HepG2 (cell line): ENCODE measurements at regions not wholly inside any gene's neighbourhood (a gene's known extent, or its start where the extent isn't known, plus 50 kb on each side); places are given as distances from the start of the nearest gene placed in this dataset.

Experiments
- ATAC-seq: fragments of 200-7000 bp; cut with Tn5 transposase; 3 replicates; pipeline ENCODE4 v1.9.1; 2020; ENCODE audit warnings: mild to moderate bottlenecking, moderate library complexity
- BruUV-seq: library from RNA; stranded (reverse); fragments of 400-500 nt; replicated peaks from 2 replicates; lab custom pipeline; 2021; lab: Mats Ljungman, UMichigan
- CTCF ChIA-PET: fragments of 300-600 bp; formaldehyde crosslinking; extraction: SDS; loops from one replicate; lab custom pipeline; 2021; ENCODE audit warnings: low total read pairs, inconsistent platforms, low intra/inter-chr PET ratio; lab: Yijun Ruan, JAX
- POLR2A ChIA-PET: fragments of 350-600 bp; sonication (Branson Sonifier 250); formaldehyde crosslinking; loops from one replicate; lab custom pipeline; 2020; ENCODE audit warnings: antibody characterized with exemption, inconsistent platforms; lab: Yijun Ruan, JAX
- DNase-seq: peaks from one replicate; pipeline ENCODE4 v3.0.0-alpha.2; 2015; ENCODE audit warnings: low spot score
- FAIRE-seq: peaks from 3 replicates; lab custom pipeline; 2011; peaks lifted over from hg19 to GRCh38; lab: Jason Lieb, UNC
- H2AFZ ChIP-seq: one replicate; pipeline ENCODE4 v1.6.1; 2011; ENCODE audit warnings: low read length, inconsistent platforms
- H3K27ac ChIP-seq: fragments of 300-600 bp; 3 replicates; pipeline ENCODE4 v1.8.0; 2011; ENCODE audit warnings: mixed run types, mild to moderate bottlenecking, mixed read lengths, low read length, inconsistent platforms; ENCODE audit not compliant: insufficient read depth; ENCODE audit errors: extremely low read length
- H3K27me3 ChIP-seq, 2 experiments: fragments of 200-600 bp in 1 of 2; 2 replicates in 1 of 2; 3 replicates in 1 of 2; pipeline versions ENCODE4 v1.6.0 to v1.8.0; 2011; ENCODE audit warnings: low read length in 2 of 2, mild to moderate bottlenecking in 2 of 2, moderate library complexity in 2 of 2, inconsistent platforms in 1 of 2; ENCODE audit not compliant: insufficient read depth in 2 of 2, control insufficient read depth in 1 of 2
- H3K36me3 ChIP-seq, 2 experiments: fragments of 200-600 bp in 1 of 2; replicated peaks in 1 of 2; 2 replicates in 1 of 2; 3 replicates in 1 of 2; pipeline versions ENCODE4 v1.5.1 to v1.8.0; 2011; ENCODE audit warnings: low read length in 2 of 2, inconsistent platforms in 1 of 2; ENCODE audit not compliant: insufficient read depth in 2 of 2, control insufficient read depth in 1 of 2
- H3K4me1 ChIP-seq: 2 replicates; pipeline ENCODE4 v1.5.1; 2012; ENCODE audit warnings: low read length, inconsistent platforms; ENCODE audit not compliant: insufficient read depth
- H3K4me2 ChIP-seq: 2 replicates; pipeline ENCODE4 v1.6.0; 2011; ENCODE audit warnings: low read depth, low read length, inconsistent platforms
- H3K4me3 ChIP-seq, 3 experiments: fragments of 200-600 bp in 1 of 3; sonication (generic), shearing (Covaris generic) in 1 of 3; replicated peaks in 1 of 3; 2 replicates each; pipeline ENCODE4 v1.5.1; 2011 to 2016; ENCODE audit warnings: low read length in 3 of 3, inconsistent platforms in 2 of 3, low read depth in 2 of 3, mild to moderate bottlenecking in 2 of 3, control low read depth in 1 of 3, mixed read lengths in 1 of 3; ENCODE audit not compliant: insufficient read depth in 1 of 3
- H3K79me2 ChIP-seq: one replicate; pipeline ENCODE4 v1.6.1; 2011; ENCODE audit warnings: low read length, inconsistent platforms; ENCODE audit not compliant: insufficient read depth
- H3K9ac ChIP-seq: 2 replicates; pipeline ENCODE4 v1.6.0; 2011; ENCODE audit warnings: mild to moderate bottlenecking, low read depth, low read length, inconsistent platforms; ENCODE audit not compliant: insufficient read depth
- H3K9me3 ChIP-seq: 2 replicates; pipeline ENCODE4 v1.5.1; 2012; ENCODE audit warnings: mild to moderate bottlenecking, low read length
- H4K20me1 ChIP-seq: 2 replicates; pipeline ENCODE4 v1.6.0; 2011; ENCODE audit warnings: inconsistent platforms, mild to moderate bottlenecking, low read length, moderate library complexity; ENCODE audit not compliant: insufficient read depth
- ARNT2 ChIP-seq: sonication (generic); formaldehyde crosslinking; IDR thresholded peaks from 2 replicates; pipeline ENCODE4 v1.8.0; 2022; ENCODE audit warnings: mild to moderate bottlenecking, low read depth, missing genetic modification reagents, moderate library complexity
- ATRX ChIP-seq: sonication (generic); formaldehyde crosslinking; IDR thresholded peaks from 2 replicates; pipeline ENCODE4 v1.4.0; 2020; ENCODE audit warnings: missing genetic modification reagents, borderline replicate concordance
- CHCHD3 ChIP-seq: sonication (generic); formaldehyde crosslinking; IDR thresholded peaks from 2 replicates; pipeline ENCODE4 v1.8.0; 2022; ENCODE audit warnings: mild to moderate bottlenecking, missing genetic modification reagents, moderate library complexity
- HDAC1 ChIP-seq: sonication (generic); formaldehyde crosslinking; IDR thresholded peaks from 2 replicates; pipeline ENCODE4 v1.5.1; 2020; ENCODE audit warnings: mild to moderate bottlenecking, missing genetic modification reagents
- IKZF1 ChIP-seq: fragments of 450-650 bp; IDR thresholded peaks from 2 replicates; pipeline ENCODE4 v1.7.1; 2016
- KMT2B ChIP-seq: IDR thresholded peaks from 2 replicates; pipeline ENCODE4 v1.6.1; 2016; ENCODE audit warnings: missing genetic modification reagents, missing compliant biosample characterization
- MED13 ChIP-seq: sonication (generic); formaldehyde crosslinking; IDR thresholded peaks from 2 replicates; pipeline ENCODE4 v1.5.0; 2020; ENCODE audit warnings: missing genetic modification reagents
- PHF8 ChIP-seq: sonication (generic); formaldehyde crosslinking; IDR thresholded peaks from 2 replicates; pipeline ENCODE4 v1.5.0; 2020; ENCODE audit warnings: missing genetic modification reagents
- SNRNP70 ChIP-seq: fragments of 200-400 bp; formaldehyde crosslinking; IDR thresholded peaks from 2 replicates; pipeline ENCODE4 v1.6.1; 2017; ENCODE audit warnings: mild to moderate bottlenecking, low read depth, low read length, moderate library complexity
- ZBTB7A ChIP-seq: sonication (generic); formaldehyde crosslinking; IDR thresholded peaks from 2 replicates; pipeline ENCODE4 v1.8.0; 2022; ENCODE audit warnings: mild to moderate bottlenecking, missing genetic modification reagents
- ZFP62 ChIP-seq: sonication (generic); formaldehyde crosslinking; IDR thresholded peaks from 2 replicates; pipeline ENCODE4 v1.4.0; 2020; ENCODE audit warnings: missing genetic modification reagents
- ZFY ChIP-seq: sonication (generic); formaldehyde crosslinking; IDR thresholded peaks from 2 replicates; pipeline ENCODE4 v1.4.0; 2020; ENCODE audit warnings: missing genetic modification reagents
- ZNF550 ChIP-seq: sonication (generic); formaldehyde crosslinking; IDR thresholded peaks from 2 replicates; pipeline ENCODE4 v1.4.0; 2020; ENCODE audit warnings: mild to moderate bottlenecking, missing genetic modification reagents, borderline replicate concordance
- ZNF652 ChIP-seq: IDR thresholded peaks from 2 replicates; pipeline ENCODE4 v1.6.1; 2016; ENCODE audit warnings: low read depth, borderline replicate concordance
- WGBS: methylation state at CpG from one replicate; pipeline ENCODE4 v1.1.6; 2017; ENCODE audit warnings: low lambda C conversion rate; 5-methylcytosine and 5-hydroxymethylcytosine counted together
- in situ Hi-C: cut with HindIII; loops from 2 replicates; pipeline ENCODE4 v1.10.0; 2017; ENCODE audit warnings: low pct_unique_long_range_greater_than_20kb; ENCODE audit not compliant: extremely low pct_ligation_motif_present
- intact Hi-C: fragments of 100-400 bp; cut with micrococcal nuclease; formaldehyde crosslinking; loops from one replicate; pipeline ENCODE4 v1.10.0; 2022; ENCODE audit not compliant: unreplicated experiment
- TF ChIP-seq, protein P1 (sequence below): sonication (generic); formaldehyde crosslinking; IDR thresholded peaks from 2 replicates; pipeline ENCODE4 v1.9.0; 2022; ENCODE audit warnings: low read depth, missing genetic modification reagents

DNA sequence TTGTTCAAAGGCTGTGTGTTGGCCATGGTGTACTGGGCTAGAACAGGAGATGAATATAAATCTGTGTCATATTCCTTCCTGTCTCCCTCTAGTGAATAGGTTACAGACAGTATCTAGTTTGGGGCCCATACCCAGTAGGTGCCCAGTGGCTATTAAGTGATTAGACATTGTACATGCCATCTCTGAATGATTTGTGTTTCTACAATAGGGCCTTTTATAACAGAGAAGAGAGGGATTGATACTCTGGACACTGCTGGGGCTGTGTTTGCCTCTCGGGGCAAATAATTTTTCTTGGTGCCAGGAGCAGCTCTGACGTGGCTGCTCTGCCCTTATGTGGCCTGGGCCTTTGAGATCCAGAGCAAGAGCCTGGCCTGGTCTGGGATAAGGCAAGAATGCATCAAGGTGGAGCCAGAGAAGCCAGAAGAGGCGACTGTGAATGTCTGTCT, 403.1 kb downstream of the SPRY2 start (continued):
- TF ChIP-seq ZBTB7A (CRISPR knock-in tag) (no peak), CHCHD3 (CRISPR knock-in tag) (no peak), IKZF1 (no peak), ZFY (CRISPR knock-in tag) (no peak)

DNA sequence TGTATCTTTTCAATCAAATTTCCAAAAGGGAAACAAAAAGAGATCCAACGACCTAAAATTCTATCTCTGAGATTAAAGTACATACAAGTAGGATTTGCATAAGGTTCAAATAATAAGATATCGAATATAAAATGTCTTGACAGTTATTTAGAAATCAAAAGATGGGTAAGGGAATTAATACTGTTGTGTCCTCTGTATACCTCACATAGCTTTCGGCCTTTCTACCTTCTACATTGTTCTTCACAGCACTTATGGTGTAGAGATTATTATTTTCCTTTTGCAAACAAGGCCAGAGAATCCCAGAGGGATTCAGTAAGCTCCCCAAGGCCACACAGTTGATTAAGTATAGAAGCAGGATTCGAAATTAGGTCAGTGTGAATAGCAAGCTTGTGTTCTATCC, 403.6 kb downstream of the SPRY2 start:
- Histone ChIP-seq H2AFZ (no peak overlapping the region), H3K27me3 (no peaks in the 10 kb centered on the region), H3K9me3 (peaks cover 55% of the 10 kb centered on the region; the same call in 1 of the 2 replicates), H3K4me2 (no peak overlapping the region), H3K36me3 (no peaks in the 10 kb centered on the region), H4K20me1 (no peaks in the 10 kb centered on the region), H3K4me1 (no peaks in the 10 kb centered on the region), H3K27ac (no peak overlapping the region), H3K4me3 (no peak overlapping the region), H3K9ac (no peak overlapping the region), H3K79me2 (no peaks in the 10 kb centered on the region)
- BruUV-seq: no TSS peak
- intact Hi-C loops (no loop called here), in situ Hi-C loops (no loop called here)
- CTCF ChIA-PET: no interaction called here
- WGBS: 5% methylated on average over 4 of the region's 4 CpGs
- no peak for DNase-seq
- no peak for ATAC-seq
- POLR2A ChIA-PET: no interaction called here
- no peak for FAIRE-seq
- no peak for TF ChIP-seq ZFP62
- no peak for TF ChIP-seq PHF8
- TF ChIP-seq, protein P1, sequence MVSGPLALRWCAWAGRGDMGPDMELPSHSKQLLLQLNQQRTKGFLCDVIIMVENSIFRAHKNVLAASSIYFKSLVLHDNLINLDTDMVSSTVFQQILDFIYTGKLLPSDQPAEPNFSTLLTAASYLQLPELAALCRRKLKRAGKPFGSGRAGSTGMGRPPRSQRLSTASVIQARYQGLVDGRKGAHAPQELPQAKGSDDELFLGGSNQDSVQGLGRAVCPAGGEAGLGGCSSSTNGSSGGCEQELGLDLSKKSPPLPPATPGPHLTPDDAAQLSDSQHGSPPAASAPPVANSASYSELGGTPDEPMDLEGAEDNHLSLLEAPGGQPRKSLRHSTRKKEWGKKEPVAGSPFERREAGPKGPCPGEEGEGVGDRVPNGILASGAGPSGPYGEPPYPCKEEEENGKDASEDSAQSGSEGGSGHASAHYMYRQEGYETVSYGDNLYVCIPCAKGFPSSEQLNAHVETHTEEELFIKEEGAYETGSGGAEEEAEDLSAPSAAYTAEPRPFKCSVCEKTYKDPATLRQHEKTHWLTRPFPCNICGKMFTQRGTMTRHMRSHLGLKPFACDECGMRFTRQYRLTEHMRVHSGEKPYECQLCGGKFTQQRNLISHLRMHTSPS (CRISPR knock-in tag): no peak
- TF ChIP-seq ZNF652 (CRISPR knock-in tag): no peak
- no peak for TF ChIP-seq ARNT2 (CRISPR knock-in tag)
- TF ChIP-seq ATRX (CRISPR knock-in tag): no peak
- no peak for TF ChIP-seq KMT2B (CRISPR knock-in tag)
- TF ChIP-seq ZBTB7A (CRISPR knock-in tag): no peak
- TF ChIP-seq HDAC1 (CRISPR knock-in tag): no peak
- no peak for TF ChIP-seq MED13
- no peak for TF ChIP-seq SNRNP70
- no peak for TF ChIP-seq ZNF550 (CRISPR knock-in tag)
